Panc1 (cell line): ENCODE measurements at regions not wholly inside any gene's neighbourhood (a gene's known extent, or its start where the extent isn't known, plus 50 kb on each side); places are given as distances from the start of the nearest gene placed in this dataset.

Experiments used
- ATAC-seq: fragments of 200-7000 bp; cut with Tn5 transposase; 2 replicates; pipeline ENCODE4 v1.9.1; 2020; ENCODE audit warnings: mild to moderate bottlenecking, moderate library complexity
- BruUV-seq: library from RNA; stranded (reverse); fragments of 400-500 nt; replicated peaks from 2 replicates; lab custom pipeline; 2021; lab: Mats Ljungman, UMichigan
- CTCF ChIA-PET: fragments of 300-600 bp; sonication (Branson Sonifier 250); formaldehyde crosslinking; loops from one replicate; lab custom pipeline; 2022; ENCODE audit warnings: antibody characterized with exemption; lab: Charles Lee
- POLR2A ChIA-PET: fragments of 300-600 bp; sonication (Branson Sonifier 250); formaldehyde crosslinking; loops from one replicate; lab custom pipeline; 2022; ENCODE audit warnings: antibody characterized with exemption; lab: Charles Lee
- DNase-seq: peaks from one replicate; pipeline ENCODE4 v3.0.0-alpha.2; 2010; ENCODE audit warnings: low read depth, low spot score
- H3K27ac ChIP-seq: 2 replicates; pipeline ENCODE4 v1.5.1; 2011; ENCODE audit warnings: mild to moderate bottlenecking, low read length, inconsistent platforms
- H3K27me3 ChIP-seq: fragments of 200-500 bp; sonication (Bioruptor generic); 2 replicates; pipeline ENCODE4 v1.6.0; 2014; ENCODE audit warnings: low read length, inconsistent platforms; ENCODE audit not compliant: control insufficient read depth, insufficient read depth
- H3K36me3 ChIP-seq: fragments of 200-500 bp; sonication (Bioruptor generic); 2 replicates; pipeline ENCODE4 v1.5.1; 2014; ENCODE audit warnings: inconsistent platforms, mild to moderate bottlenecking, low read length, moderate library complexity; ENCODE audit not compliant: control insufficient read depth, insufficient read depth
- H3K4me1 ChIP-seq: 2 replicates; pipeline ENCODE4 v1.5.1; 2011; ENCODE audit warnings: inconsistent platforms, mild to moderate bottlenecking, low read length, moderate library complexity; ENCODE audit not compliant: control insufficient read depth, insufficient read depth
- H3K4me3 ChIP-seq, 2 experiments: 2 replicates each; pipeline ENCODE4 v1.5.1; 2011 to 2012; ENCODE audit warnings: low read depth in 2 of 2, low read length in 2 of 2, mild to moderate bottlenecking in 2 of 2, inconsistent platforms in 1 of 2, moderate library complexity in 1 of 2
- H3K9me3 ChIP-seq: fragments of 200-500 bp; sonication (Bioruptor generic); 2 replicates; pipeline ENCODE4 v1.5.1; 2014; ENCODE audit warnings: low read depth, mild to moderate bottlenecking, inconsistent platforms, low read length, moderate library complexity; ENCODE audit not compliant: control insufficient read depth, insufficient read depth
- CTCF ChIP-seq: fragments of 450-650 bp; IDR thresholded peaks from 2 replicates; pipeline ENCODE4 v1.5.1; 2017; ENCODE audit warnings: mild to moderate bottlenecking
- POLR2AphosphoS5 ChIP-seq: IDR thresholded peaks from 2 replicates; pipeline ENCODE4 v1.6.1; 2012; ENCODE audit warnings: mild to moderate bottlenecking, low read depth, low read length, moderate library complexity
- REST ChIP-seq, 2 experiments: IDR thresholded peaks; 2 replicates each; pipeline ENCODE4 v1.6.1; 2011 to 2012; ENCODE audit warnings: low read depth in 2 of 2, control low read depth in 1 of 2, low read length in 1 of 2, mild to moderate bottlenecking in 1 of 2, moderate library complexity in 1 of 2; ENCODE audit not compliant: insufficient read depth in 1 of 2
- SIN3A ChIP-seq: IDR thresholded peaks from 2 replicates; pipeline ENCODE4 v1.6.1; 2012; ENCODE audit warnings: low read depth, mild to moderate bottlenecking, low read length, moderate library complexity, borderline replicate concordance; ENCODE audit not compliant: insufficient read depth
- TCF7L2 ChIP-seq: IDR thresholded peaks from 2 replicates; pipeline ENCODE4 v1.6.1; 2011; ENCODE audit warnings: mild to moderate bottlenecking, low read depth, low read length, inconsistent platforms
- in situ Hi-C: cut with HindIII; loops from 2 replicates; pipeline ENCODE4 v1.10.0; 2016; ENCODE audit warnings: low sequenced_read_pairs, low pct_unique_long_range_greater_than_20kb
- intact Hi-C: fragments of 100-400 bp; cut with micrococcal nuclease; formaldehyde crosslinking; loops from one replicate; pipeline ENCODE4 v1.10.0; 2022; ENCODE audit not compliant: unreplicated experiment

GRCh38 chr13:82070416-82070815 lies 1729.5 kb upstream of the SPRY2 start:
- ATAC-seq, result no peak
- POLR2A ChIA-PET, result no interaction called here
- intact Hi-C loops, result no loop called here
- H3K4me1 ChIP-seq, result no peaks in the 10 kb centered on the region
- in situ Hi-C loops, result no loop called here
- no peak for DNase-seq
- BruUV-seq, result no TSS peak
- H3K27me3 ChIP-seq, result no peaks in the 10 kb centered on the region
- H3K27ac ChIP-seq, result no peak overlapping the region
- H3K4me3 ChIP-seq, result no peak overlapping the region
- no peaks in the 10 kb centered on the region for H3K36me3 ChIP-seq
- TF ChIP-seq REST (IDR thresholded peaks at IDR 0.05; ENCODE audit: insufficient read depth in 1 of 2, low read depth in 2 of 2, low read length in 1 of 2), result no peak
- no peak for TF ChIP-seq CTCF
- no peak for TF ChIP-seq TCF7L2
- no peak for TF ChIP-seq SIN3A
- TF ChIP-seq POLR2AphosphoS5, result no peak
- CTCF ChIA-PET, result no interaction called here
- H3K9me3 ChIP-seq, result no peaks in the 10 kb centered on the region

- CTCF ChIA-PET, result no interaction called here
- ATAC-seq (no peak), DNase-seq (no peak)
- H3K27me3 ChIP-seq, result no peaks in the 10 kb centered on the region
- POLR2A ChIA-PET, result no interaction called here
- in situ Hi-C loops, result no loop called here
- no peaks in the 10 kb centered on the region for H3K36me3 ChIP-seq
- intact Hi-C loops, result no loop called here
- no peaks in the 10 kb centered on the region for H3K9me3 ChIP-seq
- TF ChIP-seq POLR2AphosphoS5, result no peak
- TF ChIP-seq TCF7L2, result no peak
- no peak for TF ChIP-seq SIN3A
- TF ChIP-seq CTCF, result no peak
- TF ChIP-seq REST (IDR thresholded peaks at IDR 0.05; ENCODE audit: insufficient read depth in 1 of 2, low read depth in 2 of 2, low read length in 1 of 2), result no peak
- no peak overlapping the region for H3K27ac ChIP-seq
- no TSS peak for BruUV-seq
- no peak overlapping the region for H3K4me3 ChIP-seq
- H3K4me1 ChIP-seq, result no peaks in the 10 kb centered on the region
Observed at GRCh38 chr13:82062772-82063171, 1721.8 kb upstream of the SPRY2 start.
